Right kidney (tissue), 1 donor: ENCODE measurements at regions not wholly inside any gene's neighbourhood (a gene's known extent, or its start where the extent isn't known, plus 50 kb on each side); places are given as distances from the start of the nearest gene placed in this dataset.
"Not testable (repeated sequence)": the region's sequence is repeated elsewhere in the genome, so short reads cannot be mapped to it uniquely, and the experiment has no call there.

Experiments
- DNase-seq: peaks from one replicate; pipeline ENCODE4 v3.0.0-alpha.2; 2016

DNA sequence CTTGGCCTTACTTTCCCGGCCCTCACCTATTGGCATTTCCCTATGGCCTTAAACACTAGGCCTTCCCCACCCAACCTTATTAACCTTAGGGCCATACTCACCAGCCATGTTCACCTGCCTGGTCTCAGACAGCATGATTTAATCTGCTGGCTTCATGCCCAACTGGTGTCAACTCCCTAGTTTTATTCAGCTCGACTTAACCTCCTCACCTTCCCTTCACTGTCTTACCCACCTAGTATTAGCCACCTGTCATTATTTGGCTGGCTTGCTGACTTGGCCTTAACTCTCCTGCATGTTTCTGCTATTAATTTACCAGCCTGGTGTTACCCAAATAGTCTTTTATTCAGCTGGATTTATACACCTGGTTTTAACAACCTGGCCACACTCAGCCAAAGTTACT is 136.0 kb upstream of the ZSWIM2 start:
- DNase-seq, result no peak

- no peak for DNase-seq
Measured at GRCh38 chr2:186984481-186984880, 135.5 kb upstream of the ZSWIM2 start.

DNA sequence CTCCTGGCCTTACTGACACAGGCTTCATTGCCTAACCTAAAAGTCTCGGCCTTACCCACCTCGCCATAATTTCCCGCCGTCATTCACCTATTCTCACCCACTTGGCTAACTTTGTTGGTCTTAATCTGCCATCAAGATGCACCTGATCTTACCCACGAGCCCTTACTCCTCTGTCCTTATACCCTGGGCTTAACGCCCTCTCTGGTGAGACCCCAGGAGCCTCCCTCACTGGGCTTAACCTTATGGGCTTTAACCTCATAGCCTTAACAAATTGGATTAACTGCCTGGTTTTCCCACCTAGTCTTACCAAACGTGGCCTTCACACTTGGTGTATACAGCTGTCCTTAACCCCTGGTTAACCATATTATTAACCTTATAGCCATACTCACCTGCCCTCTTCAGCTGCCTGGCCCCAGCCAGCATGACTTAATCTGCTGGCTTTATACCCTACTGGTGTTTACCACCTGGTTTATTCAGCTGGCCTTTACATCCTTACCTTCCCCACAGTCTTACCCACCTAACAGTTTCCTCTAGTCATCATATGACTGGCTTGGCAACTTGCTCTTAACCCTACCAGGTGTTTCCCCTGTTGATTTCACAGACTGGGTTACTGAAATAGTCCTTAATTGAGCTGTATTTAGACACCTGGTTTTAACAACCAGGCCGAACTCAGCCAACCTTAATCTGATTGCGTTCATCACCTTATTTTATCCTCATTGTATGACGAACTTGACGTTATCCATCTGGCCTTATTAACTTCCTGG is 132.0 kb upstream of the ZSWIM2 start:
- DNase-seq, result no peak

DNA sequence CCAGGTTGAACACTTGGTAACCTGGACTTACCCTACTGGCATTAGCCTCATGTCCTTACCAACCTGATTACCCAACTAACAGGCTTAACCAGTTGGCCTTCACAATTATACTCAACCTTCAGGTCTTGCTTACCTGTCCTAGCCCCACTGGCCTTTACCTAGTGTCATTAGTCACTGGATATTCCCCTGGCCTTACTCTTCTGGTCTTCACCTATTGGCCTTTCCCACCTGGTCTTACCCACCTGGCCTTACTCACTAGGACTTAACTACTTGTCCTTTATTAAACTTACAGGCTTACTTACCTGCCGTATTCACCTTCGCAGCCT is 131.1 kb upstream of the ZSWIM2 start:
- no peak for DNase-seq

- DNase-seq, result no peak
Measured at GRCh38 chr2:186979439-186980116, 130.6 kb upstream of the ZSWIM2 start.

DNA sequence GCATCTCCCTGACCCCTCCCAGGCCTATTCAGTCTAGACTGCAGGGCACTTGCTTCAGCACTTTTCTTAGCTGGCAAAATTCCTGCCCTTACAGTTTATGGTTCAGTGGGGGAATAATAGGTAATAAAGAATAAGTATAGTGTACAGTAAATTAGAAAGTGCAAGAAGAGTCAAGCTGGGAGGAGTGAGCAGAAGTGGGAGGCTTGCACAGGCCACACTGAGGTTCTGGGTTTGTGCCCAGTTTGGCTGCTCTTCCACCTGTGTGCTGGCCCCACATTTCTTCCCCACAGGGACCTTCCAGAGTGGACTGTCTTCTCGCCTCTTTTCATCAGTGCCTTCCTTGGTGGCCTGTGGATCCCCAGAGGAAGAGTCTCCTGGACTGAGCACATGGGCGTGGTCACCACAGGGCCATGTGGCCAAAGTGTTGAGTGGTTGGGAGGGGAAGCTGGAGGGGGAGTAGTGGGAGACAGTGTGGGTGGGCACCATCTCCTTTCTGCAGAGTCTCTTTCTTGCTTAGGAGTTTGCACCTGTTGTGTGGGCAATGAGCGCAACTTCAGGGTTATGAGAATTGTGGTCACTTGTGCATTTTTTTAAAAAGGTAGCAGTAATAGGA is 128.6 kb upstream of the ZSWIM2 start:
- DNase-seq, result no peak

DNA sequence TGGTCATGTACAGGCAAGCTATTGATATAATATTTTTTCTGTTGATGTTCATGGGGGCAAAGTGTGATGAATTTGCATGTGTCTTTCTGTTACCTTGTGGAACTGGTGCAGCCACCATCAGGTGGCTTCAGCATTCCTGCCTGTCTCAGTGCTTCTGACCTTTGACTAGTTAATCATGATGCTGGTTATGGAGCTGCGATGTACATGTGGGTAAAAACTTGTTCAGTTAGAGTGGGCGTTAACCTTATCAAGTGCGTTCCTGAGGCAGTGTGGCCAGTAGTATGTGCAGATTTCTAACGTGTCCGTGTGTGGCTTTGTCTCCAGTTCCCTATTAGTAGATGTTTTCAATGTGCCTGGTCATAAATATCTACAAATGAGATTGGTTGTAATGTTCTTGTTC is 127.4 kb upstream of the ZSWIM2 start:
- DNase-seq, result no peak

GRCh38 chr2:186972281-186972970 is 123.5 kb upstream of the ZSWIM2 start:
- DNase-seq, result no peak

GRCh38 chr2:186968277-186968676 is 119.3 kb upstream of the ZSWIM2 start:
- DNase-seq, result no peak

- no peak for DNase-seq
Measured at GRCh38 chr2:186966015-186966414, 117.0 kb upstream of the ZSWIM2 start.

DNA sequence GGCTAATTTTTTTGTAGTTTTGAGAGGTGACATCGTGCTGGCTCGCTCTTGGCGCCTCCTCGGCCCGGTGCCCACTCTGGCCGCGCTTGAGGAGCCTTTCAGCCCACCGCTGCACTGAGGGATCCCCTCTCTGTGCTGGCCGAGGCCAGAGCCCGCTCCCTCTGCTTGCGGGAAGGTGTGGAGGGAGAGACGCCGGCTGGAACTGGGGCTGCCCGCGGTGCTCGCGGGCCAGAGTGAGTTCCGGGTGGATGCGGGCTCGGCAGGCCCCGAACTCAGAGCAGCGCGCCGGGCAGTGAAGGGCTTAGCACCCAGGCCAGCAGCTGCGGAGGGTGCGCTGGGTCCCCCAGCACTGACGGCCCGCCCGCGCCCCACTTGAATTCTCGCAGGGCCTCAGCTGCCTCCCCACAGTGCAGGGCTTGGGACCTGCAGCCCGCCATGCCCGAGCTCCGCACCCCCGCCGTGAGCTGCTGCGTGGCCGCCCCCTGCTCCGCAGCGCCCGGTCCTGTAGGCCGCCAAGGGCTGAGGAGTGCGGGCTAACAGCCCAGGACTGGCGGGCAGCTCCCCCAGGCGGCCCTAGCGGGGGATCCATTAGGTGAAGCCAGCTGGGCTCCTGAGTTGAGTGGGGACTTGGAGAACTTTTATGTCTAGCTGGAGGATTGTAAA is 113.2 kb upstream of the ZSWIM2 start:
- no peak for DNase-seq

GRCh38 chr2:186960241-186960640 is 111.3 kb upstream of the ZSWIM2 start:
- not testable (repeated sequence) for DNase-seq

DNA sequence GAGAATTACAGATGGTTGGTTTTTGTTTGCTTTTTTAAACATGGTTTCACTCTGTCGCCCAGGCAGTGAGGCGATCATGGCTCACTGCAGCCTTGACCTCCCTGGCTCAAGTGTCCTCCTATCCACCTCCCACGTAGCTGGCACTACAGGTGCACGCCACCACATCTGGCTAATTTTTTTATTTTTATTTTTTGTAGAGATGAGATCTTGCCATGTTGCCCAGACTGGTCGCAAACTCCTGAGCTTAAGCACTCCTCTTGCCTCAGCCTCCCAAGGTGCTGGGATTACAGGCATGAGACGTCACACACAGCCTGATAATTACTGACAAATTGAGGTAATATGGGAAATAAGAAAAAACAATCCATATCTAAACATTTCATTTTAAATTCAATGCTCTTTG is 110.5 kb upstream of the ZSWIM2 start:
- DNase-seq, result no peak

DNA sequence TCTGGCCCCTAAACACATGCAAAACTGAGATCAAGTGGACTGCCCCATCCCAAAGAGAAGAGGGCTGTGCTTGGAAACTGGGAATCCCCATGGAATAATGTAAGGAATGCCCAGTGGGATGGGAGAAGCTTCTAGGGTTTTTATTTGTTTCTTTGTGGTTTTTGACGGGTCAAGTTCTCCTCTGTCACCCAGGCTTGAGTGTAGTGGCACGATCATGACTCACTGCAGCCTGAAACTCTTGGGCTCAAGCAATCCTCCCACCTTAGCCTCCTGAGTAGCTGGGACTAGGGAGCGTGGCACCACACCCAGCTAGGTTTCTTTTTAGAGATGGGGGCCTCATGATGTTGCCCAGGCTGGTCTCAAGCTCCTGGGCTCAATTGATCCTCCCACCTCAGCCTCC is 101.7 kb upstream of the ZSWIM2 start:
- DNase-seq, result no peak

DNA sequence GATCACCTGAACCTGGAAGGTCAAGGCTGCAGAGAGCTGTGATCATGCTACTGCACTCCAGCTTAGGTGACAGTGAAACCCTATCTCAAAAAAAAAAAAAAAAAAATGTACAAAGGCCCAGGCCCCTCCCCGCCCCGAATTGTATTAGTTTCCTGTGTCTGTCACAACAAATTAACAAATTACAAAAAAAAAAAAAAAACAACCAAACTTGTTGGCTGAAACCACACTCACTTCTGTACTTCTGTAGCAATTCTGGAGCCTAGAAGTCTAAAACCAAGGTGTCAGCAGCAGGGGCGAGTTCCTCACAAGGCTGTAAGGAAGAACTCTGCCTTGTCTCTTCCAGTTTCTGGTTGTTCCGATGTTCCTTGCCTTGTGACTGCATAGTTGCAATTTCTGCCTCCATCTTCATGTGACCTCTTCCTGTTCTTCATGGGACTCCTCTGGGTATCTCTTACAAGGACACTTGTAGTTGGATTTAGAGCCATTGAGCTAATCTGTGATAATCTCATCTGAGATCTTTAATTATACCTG is 100.8 kb upstream of the ZSWIM2 start:
- DNase-seq, result no peak

GRCh38 chr2:186947516-186947915 is 98.5 kb upstream of the ZSWIM2 start:
- no peak for DNase-seq

- DNase-seq, result no peak
Measured at GRCh38 chr2:186946896-186947467, 98.0 kb upstream of the ZSWIM2 start.

DNA sequence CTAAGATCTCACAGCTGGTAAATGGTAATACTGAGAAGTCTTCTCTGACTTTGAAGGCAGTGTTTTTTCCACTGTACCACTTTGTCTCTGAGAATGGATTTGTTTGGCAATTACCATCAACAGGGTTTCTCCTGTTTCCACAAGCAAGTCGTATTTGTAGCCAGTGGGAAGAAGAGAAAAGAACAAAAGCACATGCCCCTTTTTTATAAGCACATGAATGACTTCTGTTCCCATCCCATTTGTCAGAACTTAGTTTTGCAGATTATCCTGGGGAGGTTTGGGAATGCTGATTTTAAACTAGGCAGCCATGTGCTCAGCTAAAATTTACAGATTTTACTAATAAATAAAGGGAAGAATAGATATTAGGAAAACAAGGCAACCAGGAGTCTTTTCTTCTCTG is 92.9 kb upstream of the ZSWIM2 start:
- DNase-seq, result no peak

DNA sequence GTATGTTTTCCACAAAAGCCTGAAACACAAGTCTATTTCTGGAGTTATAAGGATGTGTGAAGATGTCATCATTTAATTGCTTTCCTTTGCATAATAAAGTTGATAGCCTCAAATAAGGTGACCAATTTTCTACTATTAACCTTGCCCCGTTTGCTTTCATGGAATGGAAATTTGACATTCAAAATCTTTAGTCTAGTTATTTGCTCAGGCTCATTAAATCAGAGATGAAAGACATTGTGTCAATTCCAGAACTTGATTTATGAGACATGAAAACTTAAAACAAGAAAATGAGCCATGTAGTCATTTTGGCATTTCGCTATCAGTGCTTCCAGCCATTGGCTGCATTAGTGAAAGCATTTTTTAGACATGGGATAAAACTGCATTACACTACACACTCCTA is 91.5 kb upstream of the ZSWIM2 start:
- no peak for DNase-seq

- no peak for DNase-seq
Measured at GRCh38 chr2:186934420-186934819, 85.5 kb upstream of the ZSWIM2 start.

DNA sequence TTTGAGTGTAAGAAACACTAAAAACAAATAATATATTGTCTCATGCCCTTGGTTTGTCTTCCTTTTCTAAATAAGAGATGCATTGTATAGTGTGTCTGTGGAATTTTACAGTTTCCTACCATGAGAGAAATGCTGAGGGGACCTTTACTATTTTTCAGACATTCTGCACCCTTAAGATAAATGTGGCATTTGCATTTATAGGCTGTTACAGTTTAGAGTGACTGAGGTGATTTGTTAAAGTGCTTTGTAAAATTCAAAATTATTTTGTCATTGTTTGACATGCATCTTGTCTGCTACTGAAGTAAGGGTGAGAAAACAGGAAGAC is 78.9 kb upstream of the ZSWIM2 start:
- no peak for DNase-seq

GRCh38 chr2:186927185-186927866 is 78.4 kb upstream of the ZSWIM2 start:
- no peak for DNase-seq
